Kidney epithelial cell (primary cell): ENCODE measurements at regions not wholly inside any gene's neighbourhood (a gene's known extent, or its start where the extent isn't known, plus 50 kb on each side); places are given as distances from the start of the nearest gene placed in this dataset.

ENCODE experiments used
- DNase-seq: peaks from one replicate; pipeline ENCODE4 v3.0.0-alpha.2; 2010; ENCODE audit warnings: low read depth
- H3K27me3 ChIP-seq: 2 replicates; pipeline ENCODE4 v1.6.0; 2011; ENCODE audit warnings: low read length; ENCODE audit not compliant: control insufficient read depth, insufficient read depth
- H3K36me3 ChIP-seq: 2 replicates; pipeline ENCODE4 v1.5.1; 2011; ENCODE audit warnings: low read length; ENCODE audit not compliant: control insufficient read depth, insufficient read depth
- H3K4me3 ChIP-seq: 2 replicates; pipeline ENCODE4 v1.5.1; 2011; ENCODE audit warnings: low read depth, mild to moderate bottlenecking, control low read depth, low read length
- TF ChIP-seq, protein P1 (sequence below): IDR thresholded peaks from 2 replicates; pipeline ENCODE4 v1.5.1; 2011; ENCODE audit warnings: mild to moderate bottlenecking, moderate library complexity, low read length, control low read depth, inconsistent platforms; ENCODE audit not compliant: insufficient read depth, poor library complexity, severe bottlenecking

- TF ChIP-seq, protein P1, sequence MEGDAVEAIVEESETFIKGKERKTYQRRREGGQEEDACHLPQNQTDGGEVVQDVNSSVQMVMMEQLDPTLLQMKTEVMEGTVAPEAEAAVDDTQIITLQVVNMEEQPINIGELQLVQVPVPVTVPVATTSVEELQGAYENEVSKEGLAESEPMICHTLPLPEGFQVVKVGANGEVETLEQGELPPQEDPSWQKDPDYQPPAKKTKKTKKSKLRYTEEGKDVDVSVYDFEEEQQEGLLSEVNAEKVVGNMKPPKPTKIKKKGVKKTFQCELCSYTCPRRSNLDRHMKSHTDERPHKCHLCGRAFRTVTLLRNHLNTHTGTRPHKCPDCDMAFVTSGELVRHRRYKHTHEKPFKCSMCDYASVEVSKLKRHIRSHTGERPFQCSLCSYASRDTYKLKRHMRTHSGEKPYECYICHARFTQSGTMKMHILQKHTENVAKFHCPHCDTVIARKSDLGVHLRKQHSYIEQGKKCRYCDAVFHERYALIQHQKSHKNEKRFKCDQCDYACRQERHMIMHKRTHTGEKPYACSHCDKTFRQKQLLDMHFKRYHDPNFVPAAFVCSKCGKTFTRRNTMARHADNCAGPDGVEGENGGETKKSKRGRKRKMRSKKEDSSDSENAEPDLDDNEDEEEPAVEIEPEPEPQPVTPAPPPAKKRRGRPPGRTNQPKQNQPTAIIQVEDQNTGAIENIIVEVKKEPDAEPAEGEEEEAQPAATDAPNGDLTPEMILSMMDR: no peak
- no peak for DNase-seq
- Histone ChIP-seq H3K4me3 (no peak overlapping the region), H3K27me3 (no peaks in the 10 kb centered on the region), H3K36me3 (no peaks in the 10 kb centered on the region)
Measured at GRCh38 chr14:95402176-95402575, 82.5 kb upstream of the CLMN start.

DNA sequence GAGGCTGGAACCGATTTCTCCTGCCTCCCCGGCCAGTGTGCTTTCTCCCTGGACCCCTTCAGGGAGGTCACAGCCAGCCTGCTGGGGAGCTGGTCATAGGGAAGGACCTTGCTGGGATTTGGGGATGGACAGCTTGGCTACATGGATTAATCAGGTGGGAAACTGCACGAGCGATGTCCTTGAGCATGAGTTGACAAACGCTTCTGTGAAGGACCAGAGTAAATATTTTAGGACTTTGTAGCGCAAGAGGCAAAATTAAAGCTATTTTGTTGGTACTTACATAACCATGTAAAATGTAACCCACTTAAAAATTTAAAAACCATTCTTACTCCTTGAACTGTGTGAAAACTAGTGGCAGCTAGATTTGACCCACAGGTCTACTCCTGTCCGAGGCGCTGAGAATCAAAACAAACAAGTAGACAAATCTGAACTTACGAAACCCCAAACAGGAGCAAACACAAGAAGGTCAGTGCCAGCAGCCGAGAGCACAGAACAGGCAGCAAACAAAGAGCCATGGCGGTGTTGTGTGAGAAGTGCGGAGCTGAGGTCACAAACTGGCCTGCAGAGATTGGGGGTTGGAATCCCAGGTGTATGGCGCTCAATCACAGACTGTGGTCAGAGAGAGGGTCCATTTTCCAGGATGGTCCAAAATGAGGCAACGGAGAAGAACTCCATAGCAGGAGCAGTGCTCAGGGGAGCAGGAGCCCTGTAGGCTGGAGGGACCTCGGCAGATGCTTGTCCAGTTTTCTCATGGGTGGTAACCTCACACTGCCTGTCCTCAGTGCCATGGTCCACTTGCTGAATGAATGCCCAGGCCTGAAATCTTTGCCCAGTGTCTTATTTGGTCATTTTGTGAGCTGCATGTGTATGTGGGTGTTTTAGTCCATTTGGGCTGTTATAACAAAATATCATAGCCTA, 79.2 kb upstream of the CLMN start:
- no peak overlapping the region for H3K4me3 ChIP-seq
- H3K27me3 ChIP-seq: no peaks in the 10 kb centered on the region
- no peak for DNase-seq
- TF ChIP-seq, protein P1: no peak
- no peaks in the 10 kb centered on the region for H3K36me3 ChIP-seq

- TF ChIP-seq, protein P1: no peak
- H3K27me3 ChIP-seq: no peaks in the 10 kb centered on the region
Measured at GRCh38 chr14:95397325-95397724, 77.6 kb upstream of the CLMN start.

DNA sequence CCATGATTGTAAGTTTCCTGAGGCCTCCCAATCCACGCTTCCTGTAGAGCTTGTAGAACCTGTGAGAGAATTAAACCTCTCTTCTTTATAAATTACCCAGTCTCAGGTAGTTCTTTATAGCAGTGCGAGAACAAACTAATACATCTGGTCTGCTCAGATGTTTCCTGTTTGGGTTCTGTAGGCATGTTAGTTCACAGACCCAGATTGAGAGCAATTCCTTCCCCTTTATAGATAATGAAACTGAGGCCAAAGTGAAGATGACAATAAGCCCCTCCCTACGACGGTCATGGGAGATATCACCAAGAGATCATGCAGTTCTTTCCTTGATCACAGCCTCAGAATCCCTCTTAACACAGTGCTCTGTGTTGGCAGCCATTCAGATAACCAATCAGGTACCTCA, 76.5 kb upstream of the CLMN start:
- TF ChIP-seq, protein P1: no peak
- no peak for DNase-seq

More at GRCh38 chr14:95397325-95397724, 77.6 kb upstream of the CLMN start:
- DNase-seq: no peak
- no peak overlapping the region for H3K4me3 ChIP-seq
- no peaks in the 10 kb centered on the region for H3K36me3 ChIP-seq

GRCh38 chr14:95395098-95395737, 75.5 kb upstream of the CLMN start:
- TF ChIP-seq, protein P1: no peak
- no peak for DNase-seq
- Histone ChIP-seq H3K27me3 (no peaks in the 10 kb centered on the region), H3K36me3 (no peaks in the 10 kb centered on the region), H3K4me3 (no peak overlapping the region)

More for the DNA sequence above, 76.5 kb upstream of the CLMN start:
- H3K4me3 ChIP-seq: no peak overlapping the region
- H3K36me3 ChIP-seq: no peaks in the 10 kb centered on the region
- no peaks in the 10 kb centered on the region for H3K27me3 ChIP-seq
